Panc1 (cell line): ENCODE measurements at regions not wholly inside any gene's neighbourhood (a gene's known extent, or its start where the extent isn't known, plus 50 kb on each side); places are given as distances from the start of the nearest gene placed in this dataset.
"Not testable (repeated sequence)": the region's sequence is repeated elsewhere in the genome, so short reads cannot be mapped to it uniquely, and the experiment has no call there.

ENCODE experiments used
- ATAC-seq: fragments of 200-7000 bp; cut with Tn5 transposase; 2 replicates; pipeline ENCODE4 v1.9.1; 2020; ENCODE audit warnings: mild to moderate bottlenecking, moderate library complexity
- BruUV-seq: library from RNA; stranded (reverse); fragments of 400-500 nt; replicated peaks from 2 replicates; lab custom pipeline; 2021; lab: Mats Ljungman, UMichigan
- CTCF ChIA-PET: fragments of 300-600 bp; sonication (Branson Sonifier 250); formaldehyde crosslinking; loops from one replicate; lab custom pipeline; 2022; ENCODE audit warnings: antibody characterized with exemption; lab: Charles Lee
- POLR2A ChIA-PET: fragments of 300-600 bp; sonication (Branson Sonifier 250); formaldehyde crosslinking; loops from one replicate; lab custom pipeline; 2022; ENCODE audit warnings: antibody characterized with exemption; lab: Charles Lee
- DNase-seq: peaks from one replicate; pipeline ENCODE4 v3.0.0-alpha.2; 2010; ENCODE audit warnings: low read depth, low spot score
- H3K27ac ChIP-seq: 2 replicates; pipeline ENCODE4 v1.5.1; 2011; ENCODE audit warnings: mild to moderate bottlenecking, low read length, inconsistent platforms
- H3K27me3 ChIP-seq: fragments of 200-500 bp; sonication (Bioruptor generic); 2 replicates; pipeline ENCODE4 v1.6.0; 2014; ENCODE audit warnings: low read length, inconsistent platforms; ENCODE audit not compliant: control insufficient read depth, insufficient read depth
- H3K36me3 ChIP-seq: fragments of 200-500 bp; sonication (Bioruptor generic); 2 replicates; pipeline ENCODE4 v1.5.1; 2014; ENCODE audit warnings: inconsistent platforms, mild to moderate bottlenecking, low read length, moderate library complexity; ENCODE audit not compliant: control insufficient read depth, insufficient read depth
- H3K4me1 ChIP-seq: 2 replicates; pipeline ENCODE4 v1.5.1; 2011; ENCODE audit warnings: inconsistent platforms, mild to moderate bottlenecking, low read length, moderate library complexity; ENCODE audit not compliant: control insufficient read depth, insufficient read depth
- H3K4me3 ChIP-seq, 2 experiments: 2 replicates each; pipeline ENCODE4 v1.5.1; 2011 to 2012; ENCODE audit warnings: low read depth in 2 of 2, low read length in 2 of 2, mild to moderate bottlenecking in 2 of 2, inconsistent platforms in 1 of 2, moderate library complexity in 1 of 2
- H3K9me3 ChIP-seq: fragments of 200-500 bp; sonication (Bioruptor generic); 2 replicates; pipeline ENCODE4 v1.5.1; 2014; ENCODE audit warnings: low read depth, mild to moderate bottlenecking, inconsistent platforms, low read length, moderate library complexity; ENCODE audit not compliant: control insufficient read depth, insufficient read depth
- CTCF ChIP-seq: fragments of 450-650 bp; IDR thresholded peaks from 2 replicates; pipeline ENCODE4 v1.5.1; 2017; ENCODE audit warnings: mild to moderate bottlenecking
- POLR2AphosphoS5 ChIP-seq: IDR thresholded peaks from 2 replicates; pipeline ENCODE4 v1.6.1; 2012; ENCODE audit warnings: mild to moderate bottlenecking, low read depth, low read length, moderate library complexity
- SIN3A ChIP-seq: IDR thresholded peaks from 2 replicates; pipeline ENCODE4 v1.6.1; 2012; ENCODE audit warnings: low read depth, mild to moderate bottlenecking, low read length, moderate library complexity, borderline replicate concordance; ENCODE audit not compliant: insufficient read depth
- TCF7L2 ChIP-seq: IDR thresholded peaks from 2 replicates; pipeline ENCODE4 v1.6.1; 2011; ENCODE audit warnings: mild to moderate bottlenecking, low read depth, low read length, inconsistent platforms
- in situ Hi-C: cut with HindIII; loops from 2 replicates; pipeline ENCODE4 v1.10.0; 2016; ENCODE audit warnings: low sequenced_read_pairs, low pct_unique_long_range_greater_than_20kb
- intact Hi-C: fragments of 100-400 bp; cut with micrococcal nuclease; formaldehyde crosslinking; loops from one replicate; pipeline ENCODE4 v1.10.0; 2022; ENCODE audit not compliant: unreplicated experiment
- TF ChIP-seq, protein P1 (sequence below), 2 experiments: IDR thresholded peaks; 2 replicates each; pipeline ENCODE4 v1.6.1; 2011 to 2012; ENCODE audit warnings: low read depth in 2 of 2, control low read depth in 1 of 2, low read length in 1 of 2, mild to moderate bottlenecking in 1 of 2, moderate library complexity in 1 of 2; ENCODE audit not compliant: insufficient read depth in 1 of 2

GRCh38 chr6:106857771-106858652 is 116.5 kb downstream of the CD24 start:
- H3K4me1 ChIP-seq: no peaks in the 10 kb centered on the region
- BruUV-seq: no TSS peak
- H3K27me3 ChIP-seq: no peaks in the 10 kb centered on the region
- POLR2A ChIA-PET: interaction anchor here (0.6 kb wide), 1 partner anchor 18 kb away, joined by 10 read pairs; no protein-coding TSS in a partner anchor
- intact Hi-C loops (no loop called here), in situ Hi-C loops (no loop called here)
- H3K27ac ChIP-seq: no peak overlapping the region
- ATAC-seq (no peak), DNase-seq (no peak)
- TF ChIP-seq CTCF (no peak; the same call in 1 of the 2 replicates), POLR2AphosphoS5 (no peak), TCF7L2 (no peak)
- TF ChIP-seq, protein P1, sequence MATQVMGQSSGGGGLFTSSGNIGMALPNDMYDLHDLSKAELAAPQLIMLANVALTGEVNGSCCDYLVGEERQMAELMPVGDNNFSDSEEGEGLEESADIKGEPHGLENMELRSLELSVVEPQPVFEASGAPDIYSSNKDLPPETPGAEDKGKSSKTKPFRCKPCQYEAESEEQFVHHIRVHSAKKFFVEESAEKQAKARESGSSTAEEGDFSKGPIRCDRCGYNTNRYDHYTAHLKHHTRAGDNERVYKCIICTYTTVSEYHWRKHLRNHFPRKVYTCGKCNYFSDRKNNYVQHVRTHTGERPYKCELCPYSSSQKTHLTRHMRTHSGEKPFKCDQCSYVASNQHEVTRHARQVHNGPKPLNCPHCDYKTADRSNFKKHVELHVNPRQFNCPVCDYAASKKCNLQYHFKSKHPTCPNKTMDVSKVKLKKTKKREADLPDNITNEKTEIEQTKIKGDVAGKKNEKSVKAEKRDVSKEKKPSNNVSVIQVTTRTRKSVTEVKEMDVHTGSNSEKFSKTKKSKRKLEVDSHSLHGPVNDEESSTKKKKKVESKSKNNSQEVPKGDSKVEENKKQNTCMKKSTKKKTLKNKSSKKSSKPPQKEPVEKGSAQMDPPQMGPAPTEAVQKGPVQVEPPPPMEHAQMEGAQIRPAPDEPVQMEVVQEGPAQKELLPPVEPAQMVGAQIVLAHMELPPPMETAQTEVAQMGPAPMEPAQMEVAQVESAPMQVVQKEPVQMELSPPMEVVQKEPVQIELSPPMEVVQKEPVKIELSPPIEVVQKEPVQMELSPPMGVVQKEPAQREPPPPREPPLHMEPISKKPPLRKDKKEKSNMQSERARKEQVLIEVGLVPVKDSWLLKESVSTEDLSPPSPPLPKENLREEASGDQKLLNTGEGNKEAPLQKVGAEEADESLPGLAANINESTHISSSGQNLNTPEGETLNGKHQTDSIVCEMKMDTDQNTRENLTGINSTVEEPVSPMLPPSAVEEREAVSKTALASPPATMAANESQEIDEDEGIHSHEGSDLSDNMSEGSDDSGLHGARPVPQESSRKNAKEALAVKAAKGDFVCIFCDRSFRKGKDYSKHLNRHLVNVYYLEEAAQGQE (IDR thresholded peaks at IDR 0.05; ENCODE audit: insufficient read depth in 1 of 2, low read depth in 2 of 2, low read length in 1 of 2): no peak
- no peaks in the 10 kb centered on the region for H3K9me3 ChIP-seq
- CTCF ChIA-PET: no interaction called here
- no peaks in the 10 kb centered on the region for H3K36me3 ChIP-seq
- H3K4me3 ChIP-seq: no peak overlapping the region

DNA sequence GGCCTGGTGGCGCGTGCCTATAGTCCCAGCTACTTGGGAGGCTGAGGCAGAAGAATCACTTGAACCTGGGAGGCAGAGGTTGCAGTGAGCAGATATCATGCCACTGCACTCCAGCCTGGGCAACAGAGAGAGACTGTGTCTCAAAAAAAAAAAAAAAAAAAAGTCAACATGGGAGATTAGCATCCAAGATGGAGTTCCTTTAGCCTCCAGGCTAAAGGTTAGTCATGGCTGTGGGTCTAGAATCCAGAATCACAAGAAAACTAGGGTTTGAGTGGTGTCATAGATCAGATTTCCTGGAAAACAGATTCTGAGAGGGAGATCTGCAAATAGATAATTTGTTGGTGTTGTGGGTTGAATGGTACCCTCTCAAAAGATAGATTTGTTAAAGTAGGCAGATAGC is 117.2 kb downstream of the CD24 start:
- POLR2A ChIA-PET: interaction anchor here (0.6 kb wide), 2 partner anchors 17 to 28 kb away, joined by 9 to 10 read pairs; no protein-coding TSS in a partner anchor
- H3K27me3 ChIP-seq, H3K36me3 ChIP-seq, H3K9me3 ChIP-seq, CTCF ChIA-PET, H3K4me3 ChIP-seq, in situ Hi-C loops, intact Hi-C loops, ATAC-seq, BruUV-seq, H3K4me1 ChIP-seq, DNase-seq, H3K27ac ChIP-seq: not testable (repeated sequence)

DNA sequence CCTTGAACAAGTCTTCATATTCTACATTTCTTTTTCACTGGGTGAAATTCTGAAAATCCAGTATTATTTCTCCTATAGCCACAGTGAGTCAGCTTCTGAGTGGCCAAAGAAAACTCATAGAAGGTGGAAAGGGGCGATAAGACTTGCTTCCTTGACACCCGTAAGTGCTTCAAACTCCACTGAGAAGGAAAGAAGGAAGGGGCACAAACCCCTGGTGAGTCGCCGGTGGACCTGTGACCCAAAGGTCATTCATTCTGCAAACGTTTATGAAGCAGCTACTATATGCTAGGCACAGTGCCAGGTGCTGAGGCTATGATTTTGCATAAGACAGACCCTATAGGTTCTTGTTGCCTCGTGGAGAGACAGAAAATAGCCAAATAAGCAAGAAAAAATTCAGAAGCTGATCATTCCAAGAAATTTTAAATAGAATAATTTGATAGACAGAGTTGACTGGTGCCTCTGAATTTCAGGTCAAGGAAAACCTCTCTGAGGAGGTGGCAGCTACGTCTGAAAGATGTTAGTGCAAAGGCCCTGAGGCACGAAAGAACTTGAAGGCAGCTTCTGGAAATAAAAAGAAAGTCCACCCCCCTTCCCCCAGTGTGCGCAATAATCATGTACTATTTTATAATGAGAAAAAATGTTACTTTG is 118.2 kb downstream of the CD24 start:
- H3K27ac ChIP-seq: no peak overlapping the region
- BruUV-seq: no TSS peak
- in situ Hi-C loops (no loop called here), intact Hi-C loops (no loop called here)
- no peaks in the 10 kb centered on the region for H3K27me3 ChIP-seq
- CTCF ChIA-PET: no interaction called here
- H3K9me3 ChIP-seq: no peaks in the 10 kb centered on the region
- DNase-seq: no peak
- POLR2A ChIA-PET: no interaction called here
- TF ChIP-seq SIN3A: no peak
- TF ChIP-seq, protein P1 (IDR thresholded peaks at IDR 0.05; ENCODE audit: insufficient read depth in 1 of 2, low read depth in 2 of 2, low read length in 1 of 2): no peak
- TF ChIP-seq TCF7L2: no peak
- TF ChIP-seq POLR2AphosphoS5: no peak
- TF ChIP-seq CTCF: no peak
- ATAC-seq: no peak
- H3K4me1 ChIP-seq: no peaks in the 10 kb centered on the region
- H3K36me3 ChIP-seq: no peaks in the 10 kb centered on the region
- H3K4me3 ChIP-seq: no peak overlapping the region
